ENCODE measurements at regions not wholly inside any gene's neighbourhood (a gene's known extent, or its start where the extent isn't known, plus 50 kb on each side); places are given as distances from the start of the nearest gene placed in this dataset.
"Not testable (repeated sequence)": the region's sequence is repeated elsewhere in the genome, so short reads cannot be mapped to it uniquely, and the experiment has no call there.

DNA sequence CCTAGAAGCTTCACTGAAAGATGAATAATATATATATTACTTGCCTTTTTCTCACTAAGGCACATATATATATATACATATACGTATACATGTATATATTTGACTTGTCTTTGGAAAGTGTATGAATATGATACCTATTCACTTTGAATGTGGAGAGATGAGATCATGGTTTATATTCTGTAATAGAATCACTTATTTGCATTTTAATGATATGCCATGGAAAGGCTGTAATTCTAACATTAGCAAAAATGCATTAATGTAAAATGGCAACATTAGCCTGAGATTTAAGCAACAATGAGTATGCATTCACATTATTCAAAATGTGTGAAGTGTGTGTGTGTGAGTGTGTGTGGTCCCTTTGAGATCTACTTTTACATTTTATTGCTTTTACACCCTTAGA lies 54.5 kb upstream of the PRKD1 start:
- H3K36me3 ChIP-seq (ENCODE audit: insufficient read depth, low read length) = no peaks in the 10 kb centered on the region
- no peaks in the 10 kb centered on the region for H3K4me1 ChIP-seq (ENCODE audit: insufficient read depth, low read length)
- no peak overlapping the region for H3K9ac ChIP-seq (ENCODE audit: low read depth, low read length)
- no peaks in the 10 kb centered on the region for H3K9me3 ChIP-seq (ENCODE audit: control insufficient read depth, insufficient read depth, low read length)

- no peaks in the 10 kb centered on the region for H3K4me1 ChIP-seq (ENCODE audit: insufficient read depth, low read length)
- no peak overlapping the region for H3K9ac ChIP-seq (ENCODE audit: low read depth, low read length)
- no peaks in the 10 kb centered on the region for H3K9me3 ChIP-seq (ENCODE audit: control insufficient read depth, insufficient read depth, low read length)
- H3K36me3 ChIP-seq (ENCODE audit: insufficient read depth, low read length) = no peaks in the 10 kb centered on the region
Observed at GRCh38 chr14:29982993-29983392, 55.3 kb upstream of the PRKD1 start.

GRCh38 chr14:29990344-29990857 lies 62.8 kb upstream of the PRKD1 start:
- H3K9ac ChIP-seq (ENCODE audit: low read depth, low read length); H3K4me1 ChIP-seq (ENCODE audit: insufficient read depth, low read length); H3K36me3 ChIP-seq (ENCODE audit: insufficient read depth, low read length); H3K9me3 ChIP-seq (ENCODE audit: control insufficient read depth, insufficient read depth, low read length): not testable (repeated sequence)

DNA sequence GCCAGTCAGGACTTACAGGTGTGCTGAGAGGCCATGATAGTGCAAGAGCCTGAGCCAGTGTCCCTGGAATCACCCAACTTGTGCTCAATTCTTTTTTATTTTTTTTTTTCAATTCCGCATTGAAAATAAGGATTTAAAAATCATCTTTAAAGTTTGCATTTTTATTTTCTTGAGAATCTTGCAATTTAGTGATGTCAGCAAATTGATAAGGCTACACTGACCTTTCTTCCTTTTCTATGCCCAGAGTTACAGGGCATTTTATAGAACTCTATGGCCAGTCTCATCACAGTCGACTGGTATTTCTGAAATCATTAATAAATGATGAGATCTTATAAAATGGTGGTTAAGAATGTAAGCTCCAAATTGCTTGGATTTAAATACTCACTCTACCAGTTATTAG lies 63.3 kb upstream of the PRKD1 start:
- Histone ChIP-seq H3K9ac (ENCODE audit: low read depth, low read length) (no peak overlapping the region), H3K4me1 (ENCODE audit: insufficient read depth, low read length) (no peaks in the 10 kb centered on the region), H3K36me3 (ENCODE audit: insufficient read depth, low read length) (no peaks in the 10 kb centered on the region), H3K9me3 (ENCODE audit: control insufficient read depth, insufficient read depth, low read length) (no peaks in the 10 kb centered on the region)

GRCh38 chr14:29993143-29993542 lies 65.5 kb upstream of the PRKD1 start:
- Histone ChIP-seq H3K4me1 (ENCODE audit: insufficient read depth, low read length) (no peaks in the 10 kb centered on the region), H3K9ac (ENCODE audit: low read depth, low read length) (no peak overlapping the region), H3K36me3 (ENCODE audit: insufficient read depth, low read length) (no peaks in the 10 kb centered on the region), H3K9me3 (ENCODE audit: control insufficient read depth, insufficient read depth, low read length) (no peaks in the 10 kb centered on the region)

DNA sequence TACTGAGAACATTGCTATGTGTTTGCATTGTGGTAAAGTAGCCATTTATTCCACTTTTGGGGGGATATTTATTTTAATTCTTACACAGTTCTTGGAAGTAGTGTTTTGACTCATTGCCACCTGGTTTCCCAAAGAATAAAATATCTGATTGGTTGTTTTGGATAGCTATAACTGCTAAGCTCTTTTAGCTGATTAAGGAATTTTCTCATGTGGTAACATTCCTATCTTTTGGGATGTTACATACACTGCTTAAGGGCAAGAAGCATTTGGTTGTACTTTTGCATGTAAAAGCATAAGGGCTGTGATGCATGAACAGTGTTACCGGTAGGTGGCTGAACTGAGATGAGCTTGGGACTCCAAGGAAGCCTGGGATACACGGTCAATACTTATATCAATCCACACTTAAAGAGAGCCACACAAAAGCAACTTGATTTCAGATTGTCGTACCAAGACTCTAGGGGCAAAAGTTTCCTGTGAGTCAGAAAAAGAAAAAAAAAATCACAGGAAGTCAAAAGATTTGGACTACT lies 71.4 kb upstream of the PRKD1 start:
- Histone ChIP-seq H3K4me1 (ENCODE audit: insufficient read depth, low read length) (no peaks in the 10 kb centered on the region), H3K9me3 (ENCODE audit: control insufficient read depth, insufficient read depth, low read length) (no peaks in the 10 kb centered on the region), H3K36me3 (ENCODE audit: insufficient read depth, low read length) (no peaks in the 10 kb centered on the region), H3K9ac (ENCODE audit: low read depth, low read length) (no peak overlapping the region)

DNA sequence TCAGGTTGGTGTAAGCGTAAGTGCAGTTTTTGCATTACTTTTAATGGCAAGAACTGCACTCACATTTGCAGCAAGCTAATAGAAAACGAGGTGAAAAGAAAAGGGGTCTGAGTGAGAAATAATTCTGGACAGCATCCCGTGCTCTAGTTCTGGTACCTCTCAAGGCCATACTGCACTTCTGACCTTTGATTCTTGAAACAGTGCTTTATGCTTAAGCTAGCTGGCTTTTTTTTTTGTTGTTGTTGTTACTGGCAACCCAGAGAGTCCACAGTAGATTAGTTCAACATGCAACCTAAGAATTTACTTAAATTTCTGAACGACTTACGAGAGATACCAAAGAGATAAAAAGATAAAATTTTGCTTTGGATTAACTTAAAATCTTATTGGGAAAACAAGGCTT lies 75.2 kb upstream of the PRKD1 start:
- H3K36me3 ChIP-seq (ENCODE audit: insufficient read depth, low read length) = no peaks in the 10 kb centered on the region
- no peak overlapping the region for H3K9ac ChIP-seq (ENCODE audit: low read depth, low read length)
- H3K9me3 ChIP-seq (ENCODE audit: control insufficient read depth, insufficient read depth, low read length) = no peaks in the 10 kb centered on the region
- H3K4me1 ChIP-seq (ENCODE audit: insufficient read depth, low read length) = no peaks in the 10 kb centered on the region

DNA sequence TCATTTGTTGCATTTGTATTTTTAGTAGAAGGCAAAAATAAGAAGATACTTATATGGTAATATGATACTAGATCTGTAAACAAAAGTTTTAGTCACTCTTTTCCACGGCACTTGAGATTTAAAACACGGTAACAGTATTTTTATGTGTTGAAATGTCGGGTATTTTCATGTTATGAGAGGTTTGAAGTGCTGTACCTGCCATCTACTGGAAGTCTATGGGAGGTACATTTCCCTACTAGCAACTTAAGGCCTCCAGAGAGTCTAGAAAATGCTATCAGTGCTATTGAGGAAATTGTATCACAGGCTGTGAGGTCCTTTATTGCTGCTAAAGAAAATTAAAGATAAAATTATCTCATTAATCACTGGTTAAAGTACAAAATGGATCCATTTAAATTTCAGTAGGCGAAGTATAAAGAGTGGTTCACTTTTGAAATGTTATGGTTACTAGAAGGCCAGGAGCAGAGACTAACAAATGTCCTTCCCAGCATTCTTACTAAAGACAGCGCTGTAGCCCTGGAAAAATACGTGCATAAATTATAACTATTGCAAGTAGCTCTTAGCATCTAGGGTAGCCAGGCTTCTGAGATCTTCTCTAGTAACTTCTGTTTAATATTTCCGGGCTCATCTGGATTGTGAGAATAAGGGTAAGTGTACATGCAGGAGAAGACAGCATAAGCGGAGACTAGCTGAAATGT lies 77.6 kb upstream of the PRKD1 start:
- no peaks in the 10 kb centered on the region for H3K36me3 ChIP-seq (ENCODE audit: insufficient read depth, low read length)
- no peaks in the 10 kb centered on the region for H3K9me3 ChIP-seq (ENCODE audit: control insufficient read depth, insufficient read depth, low read length)
- no peaks in the 10 kb centered on the region for H3K4me1 ChIP-seq (ENCODE audit: insufficient read depth, low read length)
- H3K9ac ChIP-seq (ENCODE audit: low read depth, low read length) = no peak overlapping the region

DNA sequence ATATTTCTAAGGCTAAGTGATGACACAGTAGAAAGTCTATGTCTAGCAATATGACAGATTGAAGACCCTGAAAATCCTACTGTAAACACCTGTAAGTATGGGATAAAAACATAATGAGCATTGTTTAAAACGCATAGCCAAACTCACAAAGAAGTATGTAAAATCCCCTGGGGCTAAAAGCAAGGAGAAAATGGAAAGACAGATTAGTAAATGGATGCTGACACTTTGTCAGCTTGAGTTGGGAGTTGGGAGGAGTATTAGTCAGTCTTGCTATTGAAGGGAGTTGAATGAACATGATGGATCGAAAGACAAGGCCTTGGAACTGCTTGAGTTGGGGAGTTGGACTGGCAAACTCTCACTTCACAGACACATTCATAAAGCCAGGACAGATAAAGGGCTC lies 79.0 kb upstream of the PRKD1 start:
- Histone ChIP-seq H3K9ac (ENCODE audit: low read depth, low read length) (no peak overlapping the region), H3K36me3 (ENCODE audit: insufficient read depth, low read length) (no peaks in the 10 kb centered on the region), H3K4me1 (ENCODE audit: insufficient read depth, low read length) (no peaks in the 10 kb centered on the region), H3K9me3 (ENCODE audit: control insufficient read depth, insufficient read depth, low read length) (no peaks in the 10 kb centered on the region)

DNA sequence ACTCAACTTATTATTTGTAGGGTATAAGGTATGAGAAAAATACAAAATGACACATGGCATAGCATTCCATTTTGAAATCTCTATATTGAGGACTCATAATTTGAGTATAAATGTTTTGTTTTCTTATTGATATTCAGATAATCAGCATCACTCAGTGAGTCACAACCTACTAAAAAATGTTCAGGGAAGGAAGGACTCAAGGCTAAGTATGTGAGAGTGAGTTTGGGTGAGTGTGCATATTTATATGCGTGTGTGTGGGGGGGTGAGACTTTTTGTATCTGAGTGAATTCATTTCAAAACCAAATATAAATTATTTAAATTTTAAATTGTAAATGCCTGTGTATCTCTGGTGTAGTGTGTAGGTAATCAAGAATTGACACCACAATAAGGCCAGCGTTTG lies 87.8 kb upstream of the PRKD1 start:
- Histone ChIP-seq H3K4me1 (ENCODE audit: insufficient read depth, low read length) (no peaks in the 10 kb centered on the region), H3K36me3 (ENCODE audit: insufficient read depth, low read length) (no peaks in the 10 kb centered on the region), H3K9me3 (ENCODE audit: control insufficient read depth, insufficient read depth, low read length) (peaks cover 2% of the 10 kb centered on the region; the same call in 1 of the 2 replicates), H3K9ac (ENCODE audit: low read depth, low read length) (no peak overlapping the region)

GRCh38 chr14:30016002-30016401 lies 88.4 kb upstream of the PRKD1 start:
- H3K9me3 ChIP-seq (ENCODE audit: control insufficient read depth, insufficient read depth, low read length) = peaks cover 2% of the 10 kb centered on the region; the same call in 1 of the 2 replicates
- H3K4me1 ChIP-seq (ENCODE audit: insufficient read depth, low read length) = no peaks in the 10 kb centered on the region
- H3K36me3 ChIP-seq (ENCODE audit: insufficient read depth, low read length) = no peaks in the 10 kb centered on the region
- no peak overlapping the region for H3K9ac ChIP-seq (ENCODE audit: low read depth, low read length)

DNA sequence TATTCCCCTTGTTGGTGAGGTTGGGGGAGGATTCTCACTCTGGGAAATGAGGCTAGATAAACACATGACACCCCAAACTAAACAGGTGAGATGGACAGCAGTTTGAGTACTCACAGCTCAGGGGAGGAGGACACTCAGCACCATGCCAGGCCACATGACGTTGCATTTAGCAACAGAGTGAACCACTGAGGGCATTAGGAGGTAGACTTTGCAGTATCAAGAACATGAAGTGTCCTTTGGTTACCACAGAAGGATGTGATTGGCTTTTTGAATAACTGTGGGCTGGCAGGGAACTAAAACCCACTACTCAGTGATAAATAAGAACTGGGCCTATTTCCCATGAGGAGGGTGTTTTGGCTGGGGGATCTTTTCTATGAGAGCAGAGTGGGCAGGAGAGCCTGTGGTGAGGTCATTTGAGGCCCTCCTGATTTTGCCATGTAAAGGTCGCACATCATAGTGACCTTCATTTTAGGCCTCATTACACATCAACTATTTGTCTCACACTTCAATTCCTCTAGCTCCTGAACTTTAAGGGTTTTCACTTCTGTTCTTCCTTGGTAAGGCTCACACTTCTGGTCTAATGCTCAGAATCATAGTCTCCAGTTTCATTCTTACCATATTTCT lies 89.8 kb upstream of the PRKD1 start:
- Histone ChIP-seq H3K9me3 (ENCODE audit: control insufficient read depth, insufficient read depth, low read length) (peaks cover 2% of the 10 kb centered on the region; the same call in 1 of the 2 replicates), H3K36me3 (ENCODE audit: insufficient read depth, low read length) (no peaks in the 10 kb centered on the region), H3K4me1 (ENCODE audit: insufficient read depth, low read length) (no peaks in the 10 kb centered on the region), H3K9ac (ENCODE audit: low read depth, low read length) (no peak overlapping the region)

DNA sequence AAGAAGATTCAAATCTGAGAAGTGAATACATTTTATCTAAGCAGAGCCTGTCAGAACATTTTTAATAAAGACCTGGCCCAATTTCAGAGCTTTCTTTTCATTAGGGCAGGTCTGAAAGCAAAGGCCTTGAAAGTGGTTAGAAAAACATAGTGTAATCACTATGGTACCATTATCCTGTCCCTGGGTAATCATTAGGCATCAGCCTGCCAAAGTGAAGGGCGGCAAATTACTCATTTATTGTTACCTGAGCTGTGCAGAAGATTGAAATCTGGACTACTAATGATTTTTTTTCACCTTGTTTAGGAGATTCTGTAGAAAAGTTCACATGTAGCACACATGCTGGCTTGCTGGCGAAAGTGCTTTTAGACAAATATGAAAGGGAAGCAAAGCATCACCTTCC lies 92.6 kb upstream of the PRKD1 start:
- H3K9me3 ChIP-seq (ENCODE audit: control insufficient read depth, insufficient read depth, low read length) = peaks cover 5% of the 10 kb centered on the region; the same call in 1 of the 2 replicates
- no peaks in the 10 kb centered on the region for H3K4me1 ChIP-seq (ENCODE audit: insufficient read depth, low read length)
- H3K36me3 ChIP-seq (ENCODE audit: insufficient read depth, low read length) = no peaks in the 10 kb centered on the region
- no peak overlapping the region for H3K9ac ChIP-seq (ENCODE audit: low read depth, low read length)

DNA sequence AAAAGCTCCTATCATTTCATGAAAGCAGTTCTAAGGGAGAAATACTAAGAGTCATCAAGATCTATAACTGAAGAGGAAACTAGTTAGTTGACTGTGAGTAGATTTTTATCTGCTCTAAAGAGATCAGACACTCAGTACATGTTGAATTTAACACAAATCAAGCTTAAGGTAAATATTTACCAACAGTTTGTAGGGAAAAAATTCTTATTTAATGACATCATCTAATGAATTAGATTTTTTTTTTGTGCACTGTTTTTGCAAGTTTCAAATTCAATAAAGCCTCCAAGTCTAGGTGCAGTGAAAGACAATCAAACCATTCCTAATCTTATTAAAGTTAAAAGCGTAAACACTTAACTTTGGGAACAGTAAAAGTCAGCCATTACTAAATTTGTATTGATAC lies 93.0 kb upstream of the PRKD1 start:
- H3K9ac ChIP-seq (ENCODE audit: low read depth, low read length) = no peak overlapping the region
- H3K36me3 ChIP-seq (ENCODE audit: insufficient read depth, low read length) = no peaks in the 10 kb centered on the region
- no peaks in the 10 kb centered on the region for H3K4me1 ChIP-seq (ENCODE audit: insufficient read depth, low read length)
- peaks cover 5% of the 10 kb centered on the region; the same call in 1 of the 2 replicates for H3K9me3 ChIP-seq (ENCODE audit: control insufficient read depth, insufficient read depth, low read length)

- not testable (repeated sequence) for H3K36me3 ChIP-seq (ENCODE audit: insufficient read depth, low read length); H3K9me3 ChIP-seq (ENCODE audit: control insufficient read depth, insufficient read depth, low read length); H3K4me1 ChIP-seq (ENCODE audit: insufficient read depth, low read length); H3K9ac ChIP-seq (ENCODE audit: low read depth, low read length)
Observed at GRCh38 chr14:30023350-30023749, 95.7 kb upstream of the PRKD1 start.
